ENCODE measurements at regions not wholly inside any gene's neighbourhood (a gene's known extent, or its start where the extent isn't known, plus 50 kb on each side); places are given as distances from the start of the nearest gene placed in this dataset.

GRCh38 chr6:114520976-114521375, 178.2 kb upstream of the HS3ST5 start:
- Mint-ChIP-seq H3K4me1 (ENCODE audit: low read depth) (no peaks in the 10 kb centered on the region), H3K27ac (no peak overlapping the region), H3K9me3 (peaks cover 34% of the 10 kb centered on the region), H3K36me3 (ENCODE audit: low read depth) (no peaks in the 10 kb centered on the region; the same call in 1 of the 2 replicates), H3K27me3 (ENCODE audit: insufficient read depth) (no peaks in the 10 kb centered on the region), H3K4me3 (no peak overlapping the region)
- TF ChIP-seq CTCF (IDR thresholded peaks at IDR 0.05) = no peak
- no peak for DNase-seq

DNA sequence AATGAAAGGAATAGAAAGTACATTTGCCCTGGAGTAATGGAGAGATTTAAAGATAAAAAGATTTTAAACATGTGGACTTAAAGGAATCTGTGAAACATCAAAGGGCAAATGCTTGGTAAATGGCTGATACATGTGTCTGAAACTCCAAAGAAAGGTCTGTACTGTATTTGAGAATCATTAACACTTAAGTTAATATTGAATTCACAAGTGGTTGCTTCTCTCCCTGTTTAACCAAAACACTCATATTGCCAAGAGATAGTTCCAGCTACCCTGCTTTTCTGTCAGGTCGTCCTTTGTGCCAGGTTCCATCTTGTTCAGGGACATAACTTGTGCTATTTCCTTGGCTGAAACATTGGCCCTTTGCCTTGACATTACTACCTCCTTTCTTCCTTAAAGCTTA, 171.3 kb upstream of the HS3ST5 start:
- H3K27ac Mint-ChIP-seq = no peak overlapping the region
- H3K9me3 Mint-ChIP-seq = peaks cover 33% of the 10 kb centered on the region
- no peaks in the 10 kb centered on the region for H3K4me1 Mint-ChIP-seq (ENCODE audit: low read depth)
- H3K4me3 Mint-ChIP-seq = no peak overlapping the region
- TF ChIP-seq CTCF (IDR thresholded peaks at IDR 0.05) = no peak
- peaks cover 5% of the 10 kb centered on the region; the same call in 1 of the 2 replicates for H3K36me3 Mint-ChIP-seq (ENCODE audit: low read depth)
- H3K27me3 Mint-ChIP-seq (ENCODE audit: insufficient read depth) = no peaks in the 10 kb centered on the region
- no peak for DNase-seq

DNA sequence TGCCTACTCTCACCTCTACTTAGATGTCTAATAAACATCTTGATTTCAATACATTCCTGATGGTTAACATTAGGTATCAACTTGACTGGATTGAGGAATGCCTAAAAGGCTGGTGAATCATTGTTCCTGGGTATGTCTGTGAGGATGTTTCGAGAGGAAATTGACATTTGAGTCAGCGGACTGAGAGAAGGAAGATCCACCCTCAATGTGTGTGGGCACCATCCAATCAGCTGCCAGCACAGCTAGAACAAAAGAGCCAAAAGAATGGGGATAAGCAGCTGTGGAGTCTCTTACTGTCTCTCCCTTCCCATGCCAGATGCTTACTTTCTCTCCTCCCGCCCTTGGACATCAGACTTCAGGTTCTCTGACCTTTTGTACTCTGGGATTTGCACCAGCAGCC, 128.6 kb upstream of the HS3ST5 start:
- no peak for TF ChIP-seq CTCF (IDR thresholded peaks at IDR 0.05)
- H3K9me3 Mint-ChIP-seq = peaks cover 35% of the 10 kb centered on the region
- H3K4me3 Mint-ChIP-seq = no peak overlapping the region
- H3K4me1 Mint-ChIP-seq (ENCODE audit: low read depth) = no peaks in the 10 kb centered on the region
- no peaks in the 10 kb centered on the region for H3K36me3 Mint-ChIP-seq (ENCODE audit: low read depth)
- no peaks in the 10 kb centered on the region; the same call in 1 of the 2 replicates for H3K27me3 Mint-ChIP-seq (ENCODE audit: insufficient read depth)
- no peak for DNase-seq
- no peak overlapping the region for H3K27ac Mint-ChIP-seq

- Mint-ChIP-seq H3K36me3 (ENCODE audit: low read depth) (no peaks in the 10 kb centered on the region), H3K4me3 (no peak overlapping the region)
- DNase-seq = no peak
Observed at GRCh38 chr6:114467931-114468330, 125.1 kb upstream of the HS3ST5 start.

DNA sequence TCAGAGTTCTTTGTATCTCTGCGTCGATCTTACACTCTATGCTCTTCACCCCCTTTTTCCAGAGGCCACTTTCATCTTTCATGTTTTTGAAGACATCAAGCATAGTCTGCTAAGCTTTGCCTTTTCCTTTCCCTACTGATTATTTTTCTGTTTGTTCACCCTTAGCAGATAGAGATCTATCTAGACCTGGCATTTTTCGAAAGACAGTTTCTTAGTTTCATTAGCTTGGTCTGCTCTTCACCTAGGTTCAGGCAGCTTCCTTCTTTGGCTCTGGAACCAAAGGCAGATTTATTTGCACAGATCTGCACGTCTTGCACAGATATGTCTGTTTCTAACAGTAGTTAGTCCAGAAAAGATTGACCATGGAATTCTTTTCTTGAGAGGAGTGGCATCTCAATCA, 122.7 kb upstream of the HS3ST5 start:
- no peaks in the 10 kb centered on the region; the same call in 1 of the 2 replicates for H3K27me3 Mint-ChIP-seq (ENCODE audit: insufficient read depth)
- no peak overlapping the region for H3K27ac Mint-ChIP-seq
- peaks cover 21% of the 10 kb centered on the region for H3K9me3 Mint-ChIP-seq
- no peak overlapping the region for H3K4me3 Mint-ChIP-seq
- H3K36me3 Mint-ChIP-seq (ENCODE audit: low read depth) = no peaks in the 10 kb centered on the region
- no peak for DNase-seq
- no peak for TF ChIP-seq CTCF (IDR thresholded peaks at IDR 0.05)
- H3K4me1 Mint-ChIP-seq (ENCODE audit: low read depth) = no peaks in the 10 kb centered on the region

More at GRCh38 chr6:114467931-114468330, 125.1 kb upstream of the HS3ST5 start:
- Mint-ChIP-seq H3K27ac (no peak overlapping the region), H3K27me3 (ENCODE audit: insufficient read depth) (no peaks in the 10 kb centered on the region; the same call in none of the 2 replicates), H3K9me3 (peaks cover 32% of the 10 kb centered on the region), H3K4me1 (ENCODE audit: low read depth) (no peaks in the 10 kb centered on the region)
- TF ChIP-seq CTCF (IDR thresholded peaks at IDR 0.05) = no peak

DNA sequence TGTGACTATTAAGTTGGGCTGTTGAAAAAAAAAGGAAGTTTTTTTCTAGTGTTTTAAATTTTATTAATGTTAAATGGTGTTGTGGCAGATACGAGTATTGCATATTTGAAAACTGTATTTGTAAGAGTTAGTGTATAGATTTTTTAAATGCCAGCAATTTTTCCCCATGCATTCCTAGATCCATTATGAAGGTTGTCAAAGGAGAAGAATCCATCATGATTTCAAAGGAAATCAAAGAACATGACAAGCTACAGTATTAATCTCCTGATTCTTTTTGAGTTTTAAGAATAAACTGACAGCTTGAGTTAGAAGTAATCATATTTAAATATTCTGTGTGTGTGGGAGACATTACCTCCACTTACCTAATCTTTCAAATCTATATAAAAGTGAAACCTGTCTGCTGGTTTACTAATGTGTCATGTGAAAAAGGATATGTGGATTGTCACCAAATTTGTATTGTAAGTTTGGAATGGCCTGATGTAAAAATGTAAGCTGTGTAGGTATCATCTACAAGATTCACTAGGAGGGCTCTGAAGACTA, 111.0 kb upstream of the HS3ST5 start:
- H3K27me3 Mint-ChIP-seq (ENCODE audit: insufficient read depth) = no peaks in the 10 kb centered on the region
- H3K9me3 Mint-ChIP-seq = peaks cover 20% of the 10 kb centered on the region
- no peak overlapping the region for H3K27ac Mint-ChIP-seq
- no peaks in the 10 kb centered on the region for H3K4me1 Mint-ChIP-seq (ENCODE audit: low read depth)
- H3K36me3 Mint-ChIP-seq (ENCODE audit: low read depth) = no peaks in the 10 kb centered on the region
- no peak for DNase-seq
- no peak for TF ChIP-seq CTCF (IDR thresholded peaks at IDR 0.05)
- no peak overlapping the region for H3K4me3 Mint-ChIP-seq

Data from HFFc6 (cell line).